Astrocyte (in vitro differentiated cells and primary cell): ENCODE measurements at regions not wholly inside any gene's neighbourhood (a gene's known extent, or its start where the extent isn't known, plus 50 kb on each side); places are given as distances from the start of the nearest gene placed in this dataset.

Experiments
- CTCF ChIP-seq: IDR thresholded peaks from 2 replicates; pipeline ENCODE4 v1.5.1; 2011; ENCODE audit warnings: low read depth, mild to moderate bottlenecking, inconsistent platforms, low read length, moderate library complexity; ENCODE audit not compliant: insufficient read depth
- EZH2 ChIP-seq: IDR thresholded peaks from 2 replicates; pipeline ENCODE4 v1.6.1; 2012; ENCODE audit warnings: mild to moderate bottlenecking, low read length, inconsistent platforms; ENCODE audit not compliant: insufficient read depth

- TF ChIP-seq CTCF = no peak
- TF ChIP-seq EZH2 = no peak
Observed at GRCh38 chr10:71078454-71079145, 133.8 kb upstream of the UNC5B start.
